SJSA1 (cell line): ENCODE measurements at regions not wholly inside any gene's neighbourhood (a gene's known extent, or its start where the extent isn't known, plus 50 kb on each side); places are given as distances from the start of the nearest gene placed in this dataset.
A peak's percentile ranks its signal among the peaks of the same experiment; 100 is the strongest.
"Not testable (repeated sequence)": the region's sequence is repeated elsewhere in the genome, so short reads cannot be mapped to it uniquely, and the experiment has no call there.

Source experiments
- DNase-seq, 2 experiments: peaks; one replicate each; pipeline ENCODE4 v3.0.0-alpha.2; 2015 to 2020; ENCODE audit warnings: low spot score in 2 of 2, low read depth in 1 of 2
- H3K27ac ChIP-seq: fragments of 250-450 bp; sonication (Bioruptor Pico); 2 replicates; pipeline ENCODE4 v1.5.1; 2020; ENCODE audit warnings: mild to moderate bottlenecking, moderate library complexity
- H3K27me3 ChIP-seq: fragments of 250-450 bp; sonication (Bioruptor Pico); replicated peaks from 2 replicates; pipeline ENCODE4 v1.5.1; 2020; ENCODE audit warnings: mild to moderate bottlenecking, moderate library complexity
- H3K36me3 ChIP-seq: fragments of 250-450 bp; sonication (Bioruptor Pico); 2 replicates; pipeline ENCODE4 v1.5.1; 2020; ENCODE audit warnings: mild to moderate bottlenecking
- H3K4me1 ChIP-seq: fragments of 250-450 bp; sonication (Bioruptor Pico); replicated peaks from 2 replicates; pipeline ENCODE4 v1.6.1; 2021; ENCODE audit warnings: mild to moderate bottlenecking
- H3K4me3 ChIP-seq: fragments of 250-450 bp; sonication (Bioruptor Pico); 2 replicates; pipeline ENCODE4 v1.5.1; 2020; ENCODE audit warnings: mild to moderate bottlenecking
- H3K9me3 ChIP-seq: fragments of 250-450 bp; sonication (Bioruptor Pico); replicated peaks from 2 replicates; pipeline ENCODE4 v1.5.1; 2020; ENCODE audit warnings: mild to moderate bottlenecking

DNA sequence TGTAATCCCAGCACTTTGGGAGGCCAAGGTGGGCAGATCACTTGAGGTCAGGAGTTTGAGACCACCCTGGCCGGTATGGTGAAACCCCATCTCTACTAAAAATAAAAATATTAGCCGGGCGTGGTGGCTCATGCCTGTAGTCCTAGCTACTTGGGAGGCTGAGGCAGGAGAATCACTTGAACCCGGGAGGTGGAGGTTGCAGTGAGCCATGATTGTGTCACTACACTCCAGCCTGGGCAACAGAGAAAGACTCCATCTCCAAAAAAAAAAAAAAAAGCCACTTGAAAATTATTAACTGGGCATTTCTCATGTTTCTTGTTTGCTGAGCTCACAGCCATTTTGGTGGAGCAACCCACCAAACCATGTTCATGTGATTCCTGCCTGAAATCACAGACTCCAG is 131.1 kb upstream of the LPP start:
- DNase-seq, H3K9me3 ChIP-seq: not testable (repeated sequence)

DNA sequence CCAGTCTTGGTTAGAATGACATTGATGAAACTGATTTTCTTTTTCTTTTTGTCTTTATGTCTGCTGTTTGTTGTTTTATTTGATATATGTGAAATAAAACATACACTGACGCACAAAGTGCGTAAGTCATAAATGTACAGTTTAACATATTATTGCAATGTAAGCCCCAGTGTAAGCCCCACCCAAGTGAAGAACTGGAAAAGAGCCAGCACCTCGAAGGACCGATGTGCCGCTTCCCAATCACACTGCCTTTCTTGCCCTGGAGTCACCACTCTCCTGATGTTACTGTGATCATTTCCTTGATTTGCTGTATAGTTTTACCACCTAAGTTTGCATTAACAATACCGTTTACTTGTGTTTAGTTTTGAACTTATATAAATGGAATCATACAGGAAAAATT is 128.4 kb upstream of the LPP start:
- Histone ChIP-seq H3K9me3 (no peaks in the 10 kb centered on the region; the same call in 1 of the 2 replicates), H3K36me3 (no peaks in the 10 kb centered on the region), H3K4me1 (peaks cover 14% of the 10 kb centered on the region), H3K27ac (no peak overlapping the region), H3K27me3 (no peaks in the 10 kb centered on the region), H3K4me3 (no peak overlapping the region)
- no peak for DNase-seq

More for the DNA sequence above, 131.1 kb upstream of the LPP start:
- H3K36me3 ChIP-seq, H3K27ac ChIP-seq, H3K27me3 ChIP-seq, H3K4me3 ChIP-seq: not testable (repeated sequence)
- H3K4me1 ChIP-seq, result peaks cover 14% of the 10 kb centered on the region

DNA sequence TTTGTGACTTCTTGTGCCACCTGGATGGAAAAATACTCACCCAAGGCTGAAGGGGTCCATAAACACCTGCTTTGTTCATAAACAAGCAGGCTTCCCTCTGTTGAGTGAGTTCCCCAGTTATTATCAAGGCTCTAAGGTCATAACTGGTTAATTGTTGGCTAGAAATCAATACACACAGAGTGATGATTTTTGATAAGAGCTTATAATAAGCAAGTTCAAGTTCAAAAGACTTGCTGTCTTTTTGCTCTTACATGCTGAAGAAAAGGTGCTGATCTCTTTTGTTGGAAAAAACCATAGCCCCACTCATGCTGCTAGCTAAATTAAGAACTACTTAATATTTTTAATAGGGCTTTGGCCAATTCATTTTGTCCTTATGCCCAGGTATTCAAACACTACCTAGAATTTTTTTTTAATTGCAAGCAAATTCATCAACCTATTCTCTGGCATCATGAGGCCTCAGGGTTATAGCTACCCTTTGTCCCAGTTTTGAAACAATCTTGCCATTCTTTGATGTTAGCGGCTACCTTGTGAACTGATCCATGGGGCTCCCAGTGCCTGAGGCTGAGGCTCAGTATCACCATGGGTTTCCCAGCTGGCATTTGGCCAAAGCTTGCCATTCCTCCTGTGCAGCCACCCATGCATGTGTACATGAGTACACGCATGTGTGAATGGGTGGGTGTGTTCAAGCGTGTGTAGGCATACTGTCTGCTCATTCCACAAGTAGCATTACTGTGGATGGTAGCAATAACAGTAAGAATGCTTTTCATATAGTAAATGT is 127.6 kb upstream of the LPP start:
- no peaks in the 10 kb centered on the region; the same call in 1 of the 2 replicates for H3K9me3 ChIP-seq
- H3K4me3 ChIP-seq, result no peak overlapping the region
- no peak overlapping the region for H3K27ac ChIP-seq
- DNase-seq, result no peak
- H3K4me1 ChIP-seq, result peaks cover 8% of the 10 kb centered on the region
- no peaks in the 10 kb centered on the region for H3K27me3 ChIP-seq
- no peaks in the 10 kb centered on the region for H3K36me3 ChIP-seq

DNA sequence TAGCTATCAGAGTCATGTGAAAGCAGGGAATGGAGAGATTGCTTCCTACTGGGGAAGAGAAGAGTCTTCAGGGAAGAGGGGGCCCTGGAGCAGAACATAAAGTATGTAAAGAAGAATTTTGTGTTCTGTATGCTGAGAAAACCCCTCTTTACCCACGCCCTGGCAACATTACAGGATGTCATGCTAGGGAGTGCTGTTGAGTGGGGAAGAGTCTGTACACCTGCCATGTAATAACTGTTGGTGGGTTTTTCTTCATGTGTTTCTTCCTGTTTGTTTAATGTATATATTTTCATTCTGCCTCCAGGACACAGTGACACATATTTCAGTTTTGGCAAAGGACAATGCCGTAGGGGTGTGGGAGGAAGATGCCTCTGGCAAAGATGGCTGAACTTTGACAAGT is 122.8 kb upstream of the LPP start:
- DNase-seq, result no peak
- Histone ChIP-seq H3K4me1 (no peaks in the 10 kb centered on the region), H3K27ac (no peak overlapping the region), H3K36me3 (no peaks in the 10 kb centered on the region), H3K4me3 (no peak overlapping the region), H3K27me3 (no peaks in the 10 kb centered on the region), H3K9me3 (no peaks in the 10 kb centered on the region)

DNA sequence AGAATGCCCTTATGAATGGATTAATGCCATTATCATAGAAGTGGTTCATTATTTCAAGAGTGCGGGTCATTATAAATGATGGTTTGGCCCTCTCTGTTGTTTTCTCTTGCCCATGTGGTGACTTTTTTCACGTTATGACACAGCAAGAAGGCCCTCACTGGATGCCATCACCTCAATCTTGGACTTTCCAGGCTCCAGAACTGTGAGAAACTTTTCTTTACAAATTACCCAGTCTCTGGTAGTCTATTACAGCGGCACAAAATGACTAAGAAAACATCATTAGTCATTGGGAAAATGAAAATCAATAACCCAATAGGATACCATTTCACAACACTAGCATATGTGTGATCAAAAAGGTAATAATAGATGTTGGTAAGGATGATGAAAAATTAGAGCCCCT is 119.0 kb upstream of the LPP start:
- Histone ChIP-seq H3K36me3 (no peaks in the 10 kb centered on the region), H3K4me3 (no peak overlapping the region), H3K27ac (no peak overlapping the region), H3K4me1 (peaks cover 8% of the 10 kb centered on the region), H3K27me3 (no peaks in the 10 kb centered on the region), H3K9me3 (no peaks in the 10 kb centered on the region)
- no peak for DNase-seq

DNA sequence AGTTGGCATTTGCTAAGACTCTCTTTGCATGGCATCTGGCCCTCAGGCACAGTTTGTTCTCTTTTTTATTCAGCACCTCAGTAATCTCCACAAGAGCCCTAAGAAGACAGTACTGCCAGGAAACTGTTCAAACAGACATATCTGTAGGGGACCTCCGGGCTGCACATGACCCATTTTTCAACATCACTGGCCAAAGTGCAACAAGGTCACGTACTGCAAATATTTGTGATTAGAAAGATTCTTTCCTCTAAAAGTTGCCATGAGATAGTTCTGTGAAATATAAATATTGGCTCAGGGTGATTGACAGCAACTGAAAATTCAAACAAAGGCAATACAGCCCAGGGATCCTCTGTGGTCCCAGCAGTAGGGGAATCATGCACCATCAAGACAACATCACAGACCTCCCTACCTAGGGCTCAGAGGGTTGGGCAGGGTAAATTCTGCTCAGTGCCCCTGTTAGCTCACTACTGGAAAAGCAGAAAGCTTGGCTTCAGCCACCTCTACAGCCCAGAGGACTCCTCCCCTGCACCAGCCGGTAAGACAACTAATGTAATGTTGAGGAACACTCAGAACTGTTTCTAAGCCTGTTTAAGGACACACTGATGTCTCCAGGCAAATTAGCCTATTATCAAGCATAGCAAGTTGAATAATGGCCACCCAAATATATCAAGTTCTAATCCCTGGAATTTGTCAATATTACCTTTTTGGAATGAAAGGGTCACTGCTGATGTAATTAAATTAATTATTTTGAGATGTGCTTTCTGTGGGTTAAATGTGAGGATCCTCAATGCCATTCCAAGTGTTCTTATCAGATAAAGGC is 117.4 kb upstream of the LPP start:
- Histone ChIP-seq H3K4me1 (peaks cover 8% of the 10 kb centered on the region), H3K27me3 (no peaks in the 10 kb centered on the region), H3K4me3 (no peak overlapping the region), H3K27ac (no peak overlapping the region), H3K9me3 (no peaks in the 10 kb centered on the region), H3K36me3 (no peaks in the 10 kb centered on the region)
- DNase-seq, result no peak

DNA sequence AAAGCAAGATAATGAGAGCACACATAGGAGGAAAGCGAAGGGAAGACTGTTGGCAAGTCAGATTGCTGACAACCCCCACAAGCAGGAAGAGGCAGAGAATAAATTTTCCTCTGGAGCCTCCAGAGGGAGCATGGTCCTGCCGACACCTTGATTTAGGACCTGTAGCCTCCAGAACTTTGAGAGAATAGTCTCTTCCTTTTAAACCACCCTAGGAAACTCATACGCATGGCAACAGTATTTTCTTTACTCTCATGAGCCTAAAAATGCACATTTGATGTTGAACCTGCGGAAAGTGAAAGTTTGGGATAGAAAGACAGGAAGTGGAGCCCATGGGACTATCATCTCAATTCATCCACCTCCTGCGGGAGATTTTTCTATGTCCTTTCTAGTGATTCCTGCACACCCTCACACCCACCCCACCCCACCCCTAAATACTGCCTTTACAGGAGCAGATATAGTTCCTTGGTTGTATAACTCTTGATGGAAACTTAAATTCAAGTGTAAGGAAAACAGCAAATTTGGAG is 116.7 kb upstream of the LPP start:
- DNase-seq, result peak in 1 of 2 experiments; percentile 8
- H3K27ac ChIP-seq, result no peak overlapping the region
- H3K36me3 ChIP-seq, result no peaks in the 10 kb centered on the region
- no peaks in the 10 kb centered on the region for H3K27me3 ChIP-seq
- H3K4me1 ChIP-seq, result peaks cover 8% of the 10 kb centered on the region
- no peaks in the 10 kb centered on the region for H3K9me3 ChIP-seq
- H3K4me3 ChIP-seq, result no peak overlapping the region

DNA sequence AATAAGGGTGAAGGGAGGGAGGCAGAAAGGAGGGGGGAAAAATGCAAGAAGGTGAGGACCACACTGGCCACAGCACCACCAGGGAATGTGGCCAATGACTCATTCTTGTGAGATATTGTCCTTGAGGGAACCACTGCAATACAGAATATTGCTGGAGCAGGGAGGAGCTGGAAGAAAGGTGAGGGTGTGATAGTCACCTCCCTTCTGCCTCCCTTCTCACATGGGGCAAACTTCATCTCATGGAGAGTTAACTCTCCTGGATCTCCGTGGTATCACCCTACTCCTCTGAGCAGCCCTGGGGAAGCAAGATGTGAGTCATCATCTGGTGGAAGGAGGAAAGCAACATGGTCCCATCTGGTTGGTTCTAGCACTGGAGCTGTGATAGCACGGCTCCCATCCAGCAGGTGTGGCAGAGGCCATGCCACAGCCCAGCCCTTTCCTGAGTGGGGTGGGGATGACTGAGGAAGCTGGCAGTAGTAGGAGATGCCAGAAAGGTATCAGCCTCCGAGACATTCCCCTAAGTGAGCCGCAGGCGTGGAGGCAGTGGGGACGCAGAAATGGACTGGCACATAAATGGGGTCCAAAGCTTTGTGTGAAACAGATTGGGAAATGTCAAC is 115.9 kb upstream of the LPP start:
- Histone ChIP-seq H3K27me3 (no peaks in the 10 kb centered on the region), H3K27ac (no peak overlapping the region), H3K36me3 (no peaks in the 10 kb centered on the region), H3K4me3 (no peak overlapping the region), H3K9me3 (no peaks in the 10 kb centered on the region), H3K4me1 (peaks cover 8% of the 10 kb centered on the region)
- DNase-seq, result peak in 1 of 2 experiments; percentile 38

DNA sequence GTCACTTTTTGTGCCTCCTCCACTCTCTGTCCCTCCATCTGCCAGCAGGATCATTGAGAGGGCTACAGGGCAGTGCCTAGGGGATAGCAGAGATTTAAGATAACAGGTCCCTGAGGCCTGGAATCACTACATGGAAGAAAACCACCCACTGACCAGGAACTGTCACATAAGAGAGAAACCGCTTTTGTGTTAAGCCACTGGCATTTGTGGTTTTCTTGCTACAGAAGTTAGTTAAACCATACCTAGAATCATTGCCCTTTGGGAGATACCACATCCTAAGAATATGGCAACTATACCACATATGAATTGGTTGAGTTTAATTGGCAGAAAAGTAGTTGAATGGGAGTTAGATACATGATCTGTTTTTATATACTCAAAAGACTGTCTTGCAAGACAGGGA is 112.8 kb upstream of the LPP start:
- Histone ChIP-seq H3K4me3 (no peak overlapping the region), H3K9me3 (no peaks in the 10 kb centered on the region), H3K4me1 (peaks cover 10% of the 10 kb centered on the region), H3K36me3 (no peaks in the 10 kb centered on the region), H3K27ac (no peak overlapping the region), H3K27me3 (no peaks in the 10 kb centered on the region)
- no peak for DNase-seq

DNA sequence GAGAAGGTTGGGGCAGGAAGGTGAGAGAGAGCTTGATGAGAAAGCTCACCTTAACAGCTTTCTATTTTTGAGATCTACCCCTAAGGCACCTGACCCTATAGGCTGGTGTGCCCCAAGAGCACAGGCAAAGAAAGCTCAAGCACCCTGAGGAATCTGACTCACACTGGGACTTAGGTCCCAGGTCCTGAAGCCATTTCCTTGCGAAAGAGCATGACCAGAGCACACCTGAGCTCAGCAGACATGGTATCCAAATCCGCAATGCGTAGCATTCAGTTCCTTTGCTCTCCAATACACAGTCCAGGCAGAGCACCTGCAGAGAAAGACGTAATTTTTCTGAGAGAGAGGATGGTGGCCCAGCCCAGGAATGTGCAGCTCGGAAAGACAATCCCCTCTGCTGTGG is 112.1 kb upstream of the LPP start:
- Histone ChIP-seq H3K9me3 (no peaks in the 10 kb centered on the region), H3K27me3 (no peaks in the 10 kb centered on the region), H3K4me1 (peaks cover 17% of the 10 kb centered on the region), H3K36me3 (no peaks in the 10 kb centered on the region), H3K27ac (no peak overlapping the region), H3K4me3 (no peak overlapping the region)
- no peak for DNase-seq

DNA sequence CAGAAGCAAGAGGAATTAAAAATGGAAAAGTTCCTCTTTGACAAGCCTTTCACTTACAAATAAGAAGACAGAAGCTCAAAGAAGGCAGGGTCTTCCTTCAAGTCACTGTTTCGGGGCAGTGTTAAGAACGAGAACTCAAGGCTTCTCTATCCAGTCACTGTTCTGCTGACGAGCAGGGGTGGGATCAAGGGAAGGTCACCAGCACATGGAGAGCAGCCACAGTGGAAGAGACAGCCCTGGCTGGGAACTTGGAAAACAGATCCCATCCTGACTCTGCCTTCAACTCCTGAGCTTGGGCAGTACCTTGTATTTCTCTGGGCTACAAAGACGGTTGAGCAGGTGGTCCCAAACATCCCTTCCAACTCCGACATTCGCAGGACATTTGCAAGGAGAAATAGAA is 111.5 kb upstream of the LPP start:
- H3K9me3 ChIP-seq, result no peaks in the 10 kb centered on the region

DNA sequence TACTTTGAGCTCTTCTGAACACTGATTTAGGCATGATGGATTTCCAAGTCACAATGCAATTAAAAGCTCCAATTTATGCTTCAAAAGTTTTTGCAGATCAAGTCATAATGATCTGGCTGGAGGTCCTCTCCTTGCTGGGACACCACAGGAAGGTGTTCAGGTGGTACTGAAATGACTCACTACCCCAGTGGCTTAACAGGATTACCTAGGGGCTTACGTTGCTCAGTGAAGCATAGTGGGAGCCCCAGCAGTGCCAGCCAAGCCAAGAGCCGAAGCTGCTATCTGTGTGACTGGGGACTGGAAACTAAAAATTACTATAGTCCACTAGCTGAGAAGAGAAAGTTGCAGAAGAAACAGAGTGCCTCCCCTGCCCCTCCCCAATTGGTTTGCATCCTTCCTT is 110.1 kb upstream of the LPP start:
- no peaks in the 10 kb centered on the region for H3K36me3 ChIP-seq
- peaks cover 16% of the 10 kb centered on the region for H3K4me1 ChIP-seq
- H3K27ac ChIP-seq, result no peak overlapping the region
- no peak for DNase-seq
- no peaks in the 10 kb centered on the region for H3K9me3 ChIP-seq
- H3K4me3 ChIP-seq, result no peak overlapping the region
- H3K27me3 ChIP-seq, result no peaks in the 10 kb centered on the region

More for the DNA sequence above, 111.5 kb upstream of the LPP start:
- Histone ChIP-seq H3K4me3 (no peak overlapping the region), H3K27ac (no peak overlapping the region), H3K36me3 (no peaks in the 10 kb centered on the region), H3K4me1 (peaks cover 23% of the 10 kb centered on the region), H3K27me3 (no peaks in the 10 kb centered on the region)
- DNase-seq, result no peak

DNA sequence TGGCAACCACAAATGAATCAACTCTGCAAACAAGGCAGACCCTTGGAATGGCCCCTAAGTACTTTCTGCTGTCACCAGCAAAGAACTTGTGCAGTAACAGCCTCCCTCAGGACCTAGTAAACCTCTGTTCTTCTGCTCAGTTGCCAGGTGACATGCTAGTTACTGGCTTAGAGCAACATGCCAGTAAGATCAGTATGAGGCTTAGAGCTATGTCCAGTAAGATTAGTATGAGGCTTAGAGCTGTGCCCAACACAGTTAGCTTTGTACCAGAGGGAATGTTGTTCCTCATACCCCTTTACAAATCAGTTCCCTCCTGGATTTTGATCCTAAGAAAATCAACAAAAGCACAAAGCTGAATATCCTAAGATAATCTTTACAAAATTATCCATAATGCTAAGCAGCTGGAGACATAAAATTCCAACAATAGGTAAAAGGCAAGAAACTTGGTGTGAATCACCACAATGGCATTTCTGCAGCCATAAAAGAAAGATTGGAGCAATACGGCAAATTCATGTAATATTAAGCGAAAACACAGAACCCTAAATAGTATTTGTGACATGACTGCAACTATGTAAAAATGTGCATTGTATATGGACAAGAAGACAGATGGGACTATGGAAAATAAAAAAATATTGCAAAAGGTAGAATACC is 107.3 kb upstream of the LPP start:
- no peak overlapping the region for H3K4me3 ChIP-seq
- H3K27ac ChIP-seq, result no peak overlapping the region
- H3K9me3 ChIP-seq, result no peaks in the 10 kb centered on the region
- no peaks in the 10 kb centered on the region for H3K27me3 ChIP-seq
- peaks cover 19% of the 10 kb centered on the region for H3K4me1 ChIP-seq
- peak in 1 of 2 experiments; percentile 37 for DNase-seq
- H3K36me3 ChIP-seq, result no peaks in the 10 kb centered on the region
